Transverse colon (tissue), 4 donors: ENCODE measurements at regions not wholly inside any gene's neighbourhood (a gene's known extent, or its start where the extent isn't known, plus 50 kb on each side); places are given as distances from the start of the nearest gene placed in this dataset.

Experiments
- DNase-seq: peaks from one replicate; pipeline ENCODE4 v3.0.0-alpha.2; 2019
- H3K27ac ChIP-seq, 4 donors: fragments of 200-600 bp; sonication (generic); 2 replicates each; pipeline ENCODE4 v1.5.1; 2016 to 2018; ENCODE audit warnings: inconsistent platforms in 4 of 4
- H3K27me3 ChIP-seq: fragments of 200-600 bp; sonication (generic); 2 replicates; pipeline ENCODE4 v1.5.1; 2017; ENCODE audit warnings: inconsistent platforms
- H3K36me3 ChIP-seq, 4 donors: fragments of 200-600 bp; sonication (generic); 2 replicates each; pipeline ENCODE4 v1.5.1; 2017 to 2019; ENCODE audit warnings: inconsistent platforms in 4 of 4
- H3K4me1 ChIP-seq, 4 donors: fragments of 200-600 bp; sonication (generic); 2 replicates each; pipeline ENCODE4 v1.5.1; 2017 to 2020; ENCODE audit warnings: inconsistent platforms in 4 of 4
- H3K4me3 ChIP-seq, 4 donors: fragments of 200-600 bp; sonication (generic); 1 replicate in 1 of 4; 2 replicates in 3 of 4; pipeline versions ENCODE4 v1.5.1 to v1.6.1; 2017 to 2019; ENCODE audit warnings: inconsistent platforms in 4 of 4
- H3K9me3 ChIP-seq, 2 donors: fragments of 200-600 bp; sonication (generic); 2 replicates each; pipeline ENCODE4 v1.5.1; 2017 to 2019; ENCODE audit warnings: inconsistent platforms in 2 of 2
- EP300 ChIP-seq: sonication (generic); formaldehyde crosslinking; IDR thresholded peaks from one replicate; pipeline ENCODE4 v1.6.1; 2017; ENCODE audit warnings: antibody characterized with exemption, low read depth
- POLR2A ChIP-seq: fragments of 450-650 bp; IDR thresholded peaks from one replicate; pipeline ENCODE4 v1.6.1; 2016; ENCODE audit warnings: antibody characterized with exemption, mild to moderate bottlenecking, moderate library complexity
- POLR2AphosphoS5 ChIP-seq, 3 donors: sonication (generic); formaldehyde crosslinking; IDR thresholded peaks; one replicate each; pipeline ENCODE4 v1.6.1; 2016; ENCODE audit warnings: antibody characterized with exemption in 3 of 3
- WGBS, 2 donors: methylation state at CpG; one replicate each; pipeline ENCODE4 v1.1.5; 2018; ENCODE audit warnings: low coverage in 1 of 2; 5-methylcytosine and 5-hydroxymethylcytosine counted together
- in situ Hi-C, 4 donors: fragments of 200-750 bp; cut with MboI; loops; one replicate each; pipeline versions ENCODE4 v1.15.0 to v1.15.1; 2017; ENCODE audit warnings: low sequenced_read_pairs in 3 of 4, low pct_ligation_motif_present in 1 of 4, low pct_unique_long_range_greater_than_20kb in 1 of 4
- intact Hi-C: fragments of 100-400 bp; cut with DNase I; formaldehyde crosslinking; loops from one replicate; pipeline ENCODE4 v1.15.1; 2023; ENCODE audit warnings: low total_unique reads
- TF ChIP-seq, protein P1 (sequence below), 5 experiments: fragments of 200-600 bp in 3 of 5; fragments of 450-650 bp in 2 of 5; sonication (generic) in 3 of 5; IDR thresholded peaks; 1 replicate in 2 of 5; 2 replicates in 3 of 5; pipeline ENCODE4 v1.5.1; 2016 to 2017; ENCODE audit warnings: antibody characterized with exemption in 5 of 5, inconsistent platforms in 3 of 5, mild to moderate bottlenecking in 2 of 5, moderate library complexity in 1 of 5

GRCh38 chr2:175393851-175394250 lies 212.3 kb upstream of the ATP5MC3 start:
- no peak for DNase-seq
- Histone ChIP-seq H3K4me3 (no peak overlapping the region), H3K36me3 (no peaks in the 10 kb centered on the region), H3K4me1 (no peaks in the 10 kb centered on the region), H3K27ac (no peak overlapping the region), H3K9me3 (no peaks in the 10 kb centered on the region), H3K27me3 (no peaks in the 10 kb centered on the region)
- TF ChIP-seq POLR2A = no peak
- TF ChIP-seq, protein P1, sequence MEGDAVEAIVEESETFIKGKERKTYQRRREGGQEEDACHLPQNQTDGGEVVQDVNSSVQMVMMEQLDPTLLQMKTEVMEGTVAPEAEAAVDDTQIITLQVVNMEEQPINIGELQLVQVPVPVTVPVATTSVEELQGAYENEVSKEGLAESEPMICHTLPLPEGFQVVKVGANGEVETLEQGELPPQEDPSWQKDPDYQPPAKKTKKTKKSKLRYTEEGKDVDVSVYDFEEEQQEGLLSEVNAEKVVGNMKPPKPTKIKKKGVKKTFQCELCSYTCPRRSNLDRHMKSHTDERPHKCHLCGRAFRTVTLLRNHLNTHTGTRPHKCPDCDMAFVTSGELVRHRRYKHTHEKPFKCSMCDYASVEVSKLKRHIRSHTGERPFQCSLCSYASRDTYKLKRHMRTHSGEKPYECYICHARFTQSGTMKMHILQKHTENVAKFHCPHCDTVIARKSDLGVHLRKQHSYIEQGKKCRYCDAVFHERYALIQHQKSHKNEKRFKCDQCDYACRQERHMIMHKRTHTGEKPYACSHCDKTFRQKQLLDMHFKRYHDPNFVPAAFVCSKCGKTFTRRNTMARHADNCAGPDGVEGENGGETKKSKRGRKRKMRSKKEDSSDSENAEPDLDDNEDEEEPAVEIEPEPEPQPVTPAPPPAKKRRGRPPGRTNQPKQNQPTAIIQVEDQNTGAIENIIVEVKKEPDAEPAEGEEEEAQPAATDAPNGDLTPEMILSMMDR (IDR thresholded peaks at IDR 0.05) = no peak
- TF ChIP-seq POLR2AphosphoS5 (IDR thresholded peaks at IDR 0.05) = no peak
- no peak for TF ChIP-seq EP300
- intact Hi-C loops (no loop called here), in situ Hi-C loops (no loop called here)
- 57 to 60% methylated on average over 1 of the region's 1 CpG for WGBS, 2 donors

DNA sequence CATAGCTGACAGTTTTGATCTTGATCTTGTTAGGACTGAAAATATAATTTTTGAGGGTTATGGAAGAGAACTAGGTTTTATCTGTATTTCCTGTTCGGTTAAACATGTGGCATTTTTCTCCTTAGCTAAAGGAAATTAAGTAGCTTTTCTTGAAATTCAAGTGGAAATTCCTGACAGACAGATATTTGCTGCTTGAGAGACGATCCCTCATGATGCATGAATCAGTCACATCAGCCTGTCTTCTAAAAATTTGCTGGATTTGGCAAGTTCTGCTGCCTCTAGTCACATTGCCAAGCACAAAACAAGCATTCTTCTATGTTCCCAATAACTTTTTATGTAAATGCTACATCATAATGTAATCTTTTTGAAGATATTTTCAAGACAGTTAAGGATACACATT lies 201.8 kb upstream of the ATP5MC3 start:
- in situ Hi-C loops (no loop called here), intact Hi-C loops (no loop called here)
- Histone ChIP-seq H3K27me3 (peaks cover 3% of the 10 kb centered on the region), H3K36me3 (no peaks in the 10 kb centered on the region), H3K27ac (no peak overlapping the region), H3K4me3 (no peak overlapping the region), H3K4me1 (no peaks in the 10 kb centered on the region), H3K9me3 (peaks cover 10% of the 10 kb centered on the region in 2 donors)
- no peak for TF ChIP-seq EP300
- no peak for TF ChIP-seq POLR2A
- TF ChIP-seq, protein P1 (IDR thresholded peaks at IDR 0.05) = no peak
- no peak for TF ChIP-seq POLR2AphosphoS5 (IDR thresholded peaks at IDR 0.05)
- DNase-seq = no peak
- 45 to 49% methylated on average over 2 of the region's 2 CpGs for WGBS, 2 donors

DNA sequence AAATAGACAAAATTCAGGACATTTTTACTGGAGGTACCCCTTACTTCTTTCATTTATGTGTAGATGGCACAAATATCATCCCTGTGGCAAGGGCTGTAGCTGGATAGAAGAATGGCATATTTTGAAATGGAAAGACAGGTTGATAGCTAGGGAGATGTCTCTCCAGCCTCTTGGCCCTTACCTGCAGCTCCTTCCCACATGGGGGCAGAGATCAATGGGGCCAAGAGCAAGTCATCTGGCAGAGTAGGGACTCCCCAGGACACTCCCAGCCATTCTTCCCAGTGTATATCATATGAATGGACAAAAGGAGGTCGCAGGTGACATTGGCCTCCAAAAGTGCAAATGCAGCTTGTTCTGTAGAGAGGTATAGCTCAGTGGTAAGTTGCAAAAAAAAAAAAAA lies 192.2 kb upstream of the ATP5MC3 start:
- no peak for TF ChIP-seq EP300
- WGBS, 2 donors = 56 to 82% methylated on average over 1 of the region's 1 CpG
- Histone ChIP-seq H3K27ac (no peak overlapping the region), H3K27me3 (peaks cover 22% of the 10 kb centered on the region), H3K36me3 (no peaks in the 10 kb centered on the region), H3K9me3 (no peaks in the 10 kb centered on the region), H3K4me3 (no peak overlapping the region), H3K4me1 (no peaks in the 10 kb centered on the region)
- in situ Hi-C loops = loop anchor here in 2 of 4 donors (25.0 kb wide), 2 partner anchors 314 to 714 kb away; partner anchors contain the start of genes EVX2 (in 2 of the 2), HOXD12 (in 2 of the 2) and HOXD13 (in 2 of the 2)
- no peak for DNase-seq
- intact Hi-C loops = no loop called here

GRCh38 chr2:175372704-175373701 lies 191.5 kb upstream of the ATP5MC3 start:
- Histone ChIP-seq H3K9me3 (no peaks in the 10 kb centered on the region), H3K4me1 (no peaks in the 10 kb centered on the region), H3K4me3 (no peak overlapping the region), H3K27me3 (peaks cover 24% of the 10 kb centered on the region), H3K36me3 (no peaks in the 10 kb centered on the region), H3K27ac (no peak overlapping the region)
- no peak for DNase-seq
- WGBS, 2 donors = 50 to 56% methylated on average over 8 of the region's 8 CpGs
- TF ChIP-seq, protein P1 (IDR thresholded peaks at IDR 0.05) = no peak
- TF ChIP-seq EP300 (no peak), POLR2A (no peak), POLR2AphosphoS5 (IDR thresholded peaks at IDR 0.05) (no peak)
- intact Hi-C loops = no loop called here
- in situ Hi-C loops = loop anchor here in 2 of 4 donors (25.0 kb wide), 2 partner anchors 314 to 714 kb away; partner anchors contain the start of genes EVX2 (in 2 of the 2), HOXD12 (in 2 of the 2) and HOXD13 (in 2 of the 2)
